ENCODE measurements at regions not wholly inside any gene's neighbourhood (a gene's known extent, or its start where the extent isn't known, plus 50 kb on each side); places are given as distances from the start of the nearest gene placed in this dataset.

- no peak for TF ChIP-seq POLR2A (IDR thresholded peaks at IDR 0.05)
- TF ChIP-seq, protein P1, sequence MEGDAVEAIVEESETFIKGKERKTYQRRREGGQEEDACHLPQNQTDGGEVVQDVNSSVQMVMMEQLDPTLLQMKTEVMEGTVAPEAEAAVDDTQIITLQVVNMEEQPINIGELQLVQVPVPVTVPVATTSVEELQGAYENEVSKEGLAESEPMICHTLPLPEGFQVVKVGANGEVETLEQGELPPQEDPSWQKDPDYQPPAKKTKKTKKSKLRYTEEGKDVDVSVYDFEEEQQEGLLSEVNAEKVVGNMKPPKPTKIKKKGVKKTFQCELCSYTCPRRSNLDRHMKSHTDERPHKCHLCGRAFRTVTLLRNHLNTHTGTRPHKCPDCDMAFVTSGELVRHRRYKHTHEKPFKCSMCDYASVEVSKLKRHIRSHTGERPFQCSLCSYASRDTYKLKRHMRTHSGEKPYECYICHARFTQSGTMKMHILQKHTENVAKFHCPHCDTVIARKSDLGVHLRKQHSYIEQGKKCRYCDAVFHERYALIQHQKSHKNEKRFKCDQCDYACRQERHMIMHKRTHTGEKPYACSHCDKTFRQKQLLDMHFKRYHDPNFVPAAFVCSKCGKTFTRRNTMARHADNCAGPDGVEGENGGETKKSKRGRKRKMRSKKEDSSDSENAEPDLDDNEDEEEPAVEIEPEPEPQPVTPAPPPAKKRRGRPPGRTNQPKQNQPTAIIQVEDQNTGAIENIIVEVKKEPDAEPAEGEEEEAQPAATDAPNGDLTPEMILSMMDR (IDR thresholded peaks at IDR 0.05) = no peak
Observed at GRCh38 chr1:242784084-242784483, 259.6 kb upstream of the PLD5 start.

Measured in testis (tissue), 2 donors.